H9 (cell line): ENCODE measurements at regions not wholly inside any gene's neighbourhood (a gene's known extent, or its start where the extent isn't known, plus 50 kb on each side); places are given as distances from the start of the nearest gene placed in this dataset.

Source experiments
- DNase-seq: peaks from one replicate; pipeline ENCODE4 v3.0.0-alpha.2; 2017
- H2AFZ ChIP-seq: one replicate; pipeline ENCODE4 v1.6.1; 2013; ENCODE audit warnings: mild to moderate bottlenecking, low read length, control low read depth, moderate library complexity
- H2AK5ac ChIP-seq: 2 replicates; pipeline ENCODE4 v1.6.1; 2013; ENCODE audit warnings: low read length, control low read depth, mixed read lengths; ENCODE audit not compliant: insufficient read length
- H2BK120ac ChIP-seq: one replicate; pipeline ENCODE4 v1.6.1; 2013; ENCODE audit warnings: low read depth, mild to moderate bottlenecking, low read length, control low read depth, inconsistent platforms; ENCODE audit not compliant: poor library complexity, severe bottlenecking
- H2BK12ac ChIP-seq: 2 replicates; pipeline ENCODE4 v1.6.1; 2013; ENCODE audit warnings: low read length, control low read depth, mixed read lengths, low read depth; ENCODE audit not compliant: insufficient read length
- H2BK15ac ChIP-seq: 2 replicates; pipeline ENCODE4 v1.6.1; 2013; ENCODE audit warnings: low read depth, low read length, control low read depth
- H2BK20ac ChIP-seq: one replicate; pipeline ENCODE4 v1.6.1; 2013; ENCODE audit warnings: low read depth, mild to moderate bottlenecking, low read length, control low read depth, inconsistent platforms; ENCODE audit not compliant: poor library complexity, severe bottlenecking
- H2BK5ac ChIP-seq: 2 replicates; pipeline ENCODE4 v1.6.1; 2013; ENCODE audit warnings: low read length, control low read depth, mixed read lengths; ENCODE audit not compliant: insufficient read length
- H3K14ac ChIP-seq: 2 replicates; pipeline ENCODE4 v1.6.1; 2013; ENCODE audit warnings: low read length, control low read depth; ENCODE audit not compliant: insufficient read depth
- H3K18ac ChIP-seq: 2 replicates; pipeline ENCODE4 v1.6.1; 2013; ENCODE audit warnings: low read depth, mild to moderate bottlenecking, mixed read lengths, low read length, control low read depth; ENCODE audit not compliant: insufficient read length
- H3K23ac ChIP-seq: 2 replicates; pipeline ENCODE4 v1.6.1; 2013; ENCODE audit warnings: low read length, control low read depth, mixed read lengths, low read depth; ENCODE audit not compliant: insufficient read length
- H3K23me2 ChIP-seq: 2 replicates; pipeline ENCODE4 v1.6.1; 2013; ENCODE audit warnings: low read depth, mild to moderate bottlenecking, mixed read lengths, low read length, control low read depth; ENCODE audit not compliant: insufficient read length, poor library complexity, severe bottlenecking
- H3K27ac ChIP-seq: 2 replicates; pipeline ENCODE4 v1.5.1; 2013; ENCODE audit warnings: low read length, control low read depth, mixed read lengths, low read depth; ENCODE audit not compliant: insufficient read length
- H3K27me3 ChIP-seq: 2 replicates; pipeline ENCODE4 v1.6.1; 2013; ENCODE audit warnings: low read length, control low read depth, inconsistent platforms; ENCODE audit not compliant: insufficient read depth
- H3K4ac ChIP-seq: 2 replicates; pipeline ENCODE4 v1.6.1; 2013; ENCODE audit warnings: low read depth, mild to moderate bottlenecking, control low read depth, inconsistent platforms, low read length, moderate library complexity
- H3K4me1 ChIP-seq: 2 replicates; pipeline ENCODE4 v1.6.1; 2013; ENCODE audit warnings: low read length, control low read depth, inconsistent platforms; ENCODE audit not compliant: insufficient read depth
- H3K4me2 ChIP-seq: 2 replicates; pipeline ENCODE4 v1.6.1; 2013; ENCODE audit warnings: low read length, control low read depth, mixed read lengths; ENCODE audit not compliant: insufficient read length, insufficient read depth
- H3K56ac ChIP-seq: 2 replicates; pipeline ENCODE4 v1.6.1; 2013; ENCODE audit warnings: low read depth, mild to moderate bottlenecking, mixed read lengths, low read length, control low read depth; ENCODE audit not compliant: insufficient read length
- H3K79me1 ChIP-seq: 2 replicates; pipeline ENCODE4 v1.6.1; 2013; ENCODE audit warnings: low read depth, mild to moderate bottlenecking, moderate library complexity, low read length, control low read depth, inconsistent platforms; ENCODE audit not compliant: insufficient read depth, poor library complexity, severe bottlenecking
- H3K79me2 ChIP-seq: 2 replicates; pipeline ENCODE4 v1.6.1; 2013; ENCODE audit warnings: low read length, control low read depth, inconsistent platforms; ENCODE audit not compliant: insufficient read depth
- H3K9ac ChIP-seq: 2 replicates; pipeline ENCODE4 v1.6.1; 2013; ENCODE audit warnings: low read length, control low read depth, mixed read lengths; ENCODE audit not compliant: insufficient read length; ENCODE audit errors: extremely low read depth
- H3K9me3 ChIP-seq: one replicate; pipeline ENCODE4 v1.6.1; 2013; ENCODE audit warnings: low read depth, low read length, inconsistent platforms; ENCODE audit not compliant: control insufficient read depth
- H3T11ph ChIP-seq: one replicate; pipeline ENCODE4 v1.6.1; 2013; ENCODE audit warnings: mild to moderate bottlenecking, low read length, control low read depth, inconsistent platforms
- H4K20me1 ChIP-seq: one replicate; pipeline ENCODE4 v1.6.1; 2013; ENCODE audit not compliant: control insufficient read depth, insufficient read length, insufficient read depth
- H4K5ac ChIP-seq: 2 replicates; pipeline ENCODE4 v1.6.1; 2013; ENCODE audit warnings: low read depth, mild to moderate bottlenecking, mixed read lengths, low read length, control low read depth; ENCODE audit not compliant: insufficient read length
- H4K8ac ChIP-seq: replicated peaks from 2 replicates; pipeline ENCODE4 v1.6.1; 2013; ENCODE audit warnings: low read length, control low read depth, mixed read lengths, low read depth; ENCODE audit not compliant: insufficient read length
- H4K91ac ChIP-seq: 2 replicates; pipeline ENCODE4 v1.6.1; 2013; ENCODE audit warnings: low read depth, mild to moderate bottlenecking, moderate library complexity, mixed read lengths, low read length, control low read depth; ENCODE audit not compliant: insufficient read length
- H3K27ac Mint-ChIP-seq, 3 experiments: 2 replicates in 2 of 3; 3 replicates in 1 of 3; pipeline ENCODE4 v1.8.0; 2020 to 2021; ENCODE audit warnings: mixed read lengths in 3 of 3, mild to moderate bottlenecking in 1 of 3, moderate library complexity in 1 of 3
- H3K27me3 Mint-ChIP-seq: 2 replicates; pipeline ENCODE4 v1.8.0; 2021; ENCODE audit warnings: low read depth, mild to moderate bottlenecking, moderate library complexity, mixed read lengths
- H3K36me3 Mint-ChIP-seq, 3 experiments: 2 replicates in 2 of 3; 3 replicates in 1 of 3; pipeline ENCODE4 v1.8.0; 2020 to 2021; ENCODE audit warnings: low read depth in 3 of 3, mixed read lengths in 3 of 3; ENCODE audit not compliant: insufficient read depth in 1 of 3
- H3K4me1 Mint-ChIP-seq, 2 experiments: 2 replicates each; pipeline ENCODE4 v1.8.0; 2020; ENCODE audit warnings: mixed read lengths in 2 of 2
- H3K4me3 Mint-ChIP-seq, 2 experiments: 2 replicates in 1 of 2; 3 replicates in 1 of 2; pipeline ENCODE4 v1.8.0; 2020 to 2021; ENCODE audit warnings: mild to moderate bottlenecking in 2 of 2, mixed read lengths in 2 of 2, moderate library complexity in 1 of 2
- H3K9me3 Mint-ChIP-seq, 2 experiments: 2 replicates in 1 of 2; 3 replicates in 1 of 2; pipeline ENCODE4 v1.8.0; 2020; ENCODE audit warnings: mild to moderate bottlenecking in 2 of 2, mixed read lengths in 2 of 2, moderate library complexity in 1 of 2
- WGBS: extraction: QIAGEN DNeasy Blood & Tissue Kit; methylation state at CpG from one replicate; pipeline ENCODE4 v1.1.7; 2013; ENCODE audit warnings: missing lambda C conversion rate, low lambda C conversion rate, mixed read lengths; ENCODE audit not compliant: insufficient read length; ENCODE audit errors: extremely low coverage; 5-methylcytosine and 5-hydroxymethylcytosine counted together
- TF ChIP-seq, protein P1 (sequence below): fragments of 200-600 bp; sonication (generic); conservative IDR thresholded peaks from 3 replicates; pipeline ENCODE4 v1.8.0; 2021; ENCODE audit warnings: antibody characterized with exemption, mild to moderate bottlenecking

DNA sequence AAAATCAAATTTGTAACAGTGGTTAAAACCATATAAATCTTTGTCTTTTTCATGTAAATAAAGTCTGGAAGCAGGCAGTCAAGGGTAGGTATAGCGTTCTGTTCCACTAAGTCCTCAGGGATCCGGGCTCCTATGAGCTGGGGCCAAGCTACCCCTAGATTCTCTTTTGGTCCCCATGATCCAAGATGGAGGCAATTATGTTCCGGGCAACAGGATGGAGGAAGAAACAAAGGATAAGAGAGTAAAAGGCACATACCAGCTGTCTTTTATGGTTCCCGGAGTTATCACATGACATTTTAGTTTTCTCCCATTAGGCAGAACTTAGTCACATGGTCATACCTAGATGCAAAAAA, 224.4 kb upstream of the NFE2L3 start:
- H3K4me1 Mint-ChIP-seq = peaks cover 7 to 8% of the 10 kb centered on the region in 2 experiments
- H2BK5ac ChIP-seq = no peak overlapping the region
- H3K23me2 ChIP-seq = no peaks in the 10 kb centered on the region
- no peak for DNase-seq
- no peak overlapping the region for H2BK15ac ChIP-seq
- no peaks in the 10 kb centered on the region for H3K79me1 ChIP-seq
- H3K27ac ChIP-seq = no peak overlapping the region
- no peak overlapping the region for H3K23ac ChIP-seq
- H3K56ac ChIP-seq = no peak overlapping the region
- H2AFZ ChIP-seq = no peak overlapping the region
- H2BK120ac ChIP-seq = no peak overlapping the region
- no peaks in the 10 kb centered on the region for H4K20me1 ChIP-seq
- no peak overlapping the region for H3K9ac ChIP-seq
- H2AK5ac ChIP-seq = no peak overlapping the region
- H3K4me3 Mint-ChIP-seq = no peak overlapping the region
- no peaks in the 10 kb centered on the region; the same call in 1 of the 2 replicates for H3K4me1 ChIP-seq
- H3K27me3 Mint-ChIP-seq = no peaks in the 10 kb centered on the region; the same call in 1 of the 2 replicates
- H2BK12ac ChIP-seq = no peak overlapping the region
- no peak overlapping the region for H4K5ac ChIP-seq
- no peaks in the 10 kb centered on the region for H3K27me3 ChIP-seq
- peaks cover 0 to 6% (median 3%) of the 10 kb centered on the region in 3 experiments; a peak in 3 of 7 replicates for H3K36me3 Mint-ChIP-seq
- no peak overlapping the region for H4K91ac ChIP-seq
- H2BK20ac ChIP-seq = no peak overlapping the region
- no CpG with 5 or more reads among the region's 4 CpGs for WGBS
- no peak overlapping the region for H3K4me2 ChIP-seq
- H3K27ac Mint-ChIP-seq = no peak overlapping the region
- H3K79me2 ChIP-seq = no peaks in the 10 kb centered on the region
- H3K9me3 Mint-ChIP-seq = peaks cover 3% of the 10 kb centered on the region in 2 experiments; a peak in 3 of 5 replicates
- H3K14ac ChIP-seq = no peak overlapping the region
- H3K18ac ChIP-seq = no peak overlapping the region
- no peak overlapping the region for H3T11ph ChIP-seq
- H4K8ac ChIP-seq = no peak overlapping the region
- no peaks in the 10 kb centered on the region for H3K9me3 ChIP-seq
- no peak overlapping the region for H3K4ac ChIP-seq
- TF ChIP-seq, protein P1, sequence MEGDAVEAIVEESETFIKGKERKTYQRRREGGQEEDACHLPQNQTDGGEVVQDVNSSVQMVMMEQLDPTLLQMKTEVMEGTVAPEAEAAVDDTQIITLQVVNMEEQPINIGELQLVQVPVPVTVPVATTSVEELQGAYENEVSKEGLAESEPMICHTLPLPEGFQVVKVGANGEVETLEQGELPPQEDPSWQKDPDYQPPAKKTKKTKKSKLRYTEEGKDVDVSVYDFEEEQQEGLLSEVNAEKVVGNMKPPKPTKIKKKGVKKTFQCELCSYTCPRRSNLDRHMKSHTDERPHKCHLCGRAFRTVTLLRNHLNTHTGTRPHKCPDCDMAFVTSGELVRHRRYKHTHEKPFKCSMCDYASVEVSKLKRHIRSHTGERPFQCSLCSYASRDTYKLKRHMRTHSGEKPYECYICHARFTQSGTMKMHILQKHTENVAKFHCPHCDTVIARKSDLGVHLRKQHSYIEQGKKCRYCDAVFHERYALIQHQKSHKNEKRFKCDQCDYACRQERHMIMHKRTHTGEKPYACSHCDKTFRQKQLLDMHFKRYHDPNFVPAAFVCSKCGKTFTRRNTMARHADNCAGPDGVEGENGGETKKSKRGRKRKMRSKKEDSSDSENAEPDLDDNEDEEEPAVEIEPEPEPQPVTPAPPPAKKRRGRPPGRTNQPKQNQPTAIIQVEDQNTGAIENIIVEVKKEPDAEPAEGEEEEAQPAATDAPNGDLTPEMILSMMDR = no peak
